K562 (cell line): ENCODE measurements at regions not wholly inside any gene's neighbourhood (a gene's known extent, or its start where the extent isn't known, plus 50 kb on each side); places are given as distances from the start of the nearest gene placed in this dataset.

Experiments
- ATF7 ChIP-seq: fragments of 450-650 bp; IDR thresholded peaks from 2 replicates; pipeline ENCODE4 v1.7.1; 2014; ENCODE audit warnings: mild to moderate bottlenecking, moderate library complexity
- BRD4 ChIP-seq: fragments of 200-600 bp; sonication (generic); IDR thresholded peaks from 2 replicates; pipeline ENCODE4 v1.6.1; 2017; ENCODE audit warnings: inconsistent platforms
- BRF1 ChIP-seq: IDR thresholded peaks from 3 replicates; pipeline ENCODE4 v1.6.1; 2011; ENCODE audit warnings: borderline replicate concordance, mild to moderate bottlenecking; ENCODE audit not compliant: insufficient read length; ENCODE audit errors: extremely low read depth
- HCFC1 ChIP-seq: IDR thresholded peaks from 2 replicates; pipeline ENCODE4 v1.6.1; 2012; ENCODE audit warnings: low read depth, low read length, improper control_type of control experiment
- HDAC8 ChIP-seq: fragments of 450-650 bp; IDR thresholded peaks from 2 replicates; pipeline ENCODE4 v1.6.1; 2016; ENCODE audit warnings: mild to moderate bottlenecking, missing genetic modification characterization, moderate library complexity, missing compliant biosample characterization
- HMGN3 ChIP-seq: IDR thresholded peaks from 2 replicates; pipeline ENCODE4 v1.6.1; 2011; ENCODE audit warnings: borderline replicate concordance, low read depth, mild to moderate bottlenecking, mixed read lengths, low read length; ENCODE audit not compliant: insufficient read length; ENCODE audit errors: extremely low read depth
- IFI16 ChIP-seq: fragments of 250-450 bp; sonication (Bioruptor Pico); IDR thresholded peaks from 2 replicates; pipeline ENCODE4 v2.1.2; 2022; ENCODE audit warnings: mild to moderate bottlenecking, inconsistent platforms
- MEIS2 ChIP-seq: fragments of 450-650 bp; IDR thresholded peaks from 2 replicates; pipeline ENCODE4 v1.6.1; 2014; ENCODE audit warnings: mild to moderate bottlenecking; ENCODE audit not compliant: partially characterized antibody
- NBN ChIP-seq: fragments of 450-650 bp; IDR thresholded peaks from 2 replicates; pipeline ENCODE4 v1.6.1; 2016; ENCODE audit warnings: low read depth, mild to moderate bottlenecking
- NCOA2 ChIP-seq, 2 experiments: fragments of 450-650 bp; IDR thresholded peaks; 2 replicates each; pipeline ENCODE4 v1.6.1; 2018; ENCODE audit warnings: mild to moderate bottlenecking in 2 of 2, moderate library complexity in 1 of 2; ENCODE audit not compliant: partially characterized antibody in 2 of 2
- NR2F6 ChIP-seq: fragments of 450-650 bp; formaldehyde crosslinking; IDR thresholded peaks from 2 replicates; pipeline ENCODE4 v1.4.0; 2020; ENCODE audit warnings: mild to moderate bottlenecking
- POLR2H ChIP-seq: IDR thresholded peaks from 2 replicates; pipeline ENCODE4 v1.6.1; 2016; ENCODE audit warnings: missing genetic modification characterization, low read depth, mild to moderate bottlenecking, control low read depth, missing compliant biosample characterization, moderate library complexity
- POU5F1 ChIP-seq: fragments of 150-350 bp; IDR thresholded peaks from 2 replicates; pipeline ENCODE4 v1.6.1; 2014; ENCODE audit warnings: borderline replicate concordance, low read length, low read depth, mild to moderate bottlenecking; ENCODE audit not compliant: partially characterized antibody
- RFX1 ChIP-seq: fragments of 450-650 bp; IDR thresholded peaks from 2 replicates; pipeline ENCODE4 v1.6.1; 2016; ENCODE audit warnings: mild to moderate bottlenecking, moderate library complexity
- ZNF707 ChIP-seq: fragments of 250-450 bp; sonication (Bioruptor Pico); conservative IDR thresholded peaks from 2 replicates; pipeline ENCODE4 v1.8.0; 2022; ENCODE audit warnings: inconsistent platforms, mild to moderate bottlenecking, moderate library complexity
- TF ChIP-seq, protein P1 (sequence below): fragments of 450-650 bp; formaldehyde crosslinking; IDR thresholded peaks from 2 replicates; pipeline ENCODE4 v1.4.0; 2020; ENCODE audit warnings: mild to moderate bottlenecking, moderate library complexity
- TF ChIP-seq, protein P2 (sequence below): fragments of 200-800 bp; sonication (Bioruptor generic); IDR thresholded peaks from 2 replicates; pipeline ENCODE4 v1.6.1; 2016; ENCODE audit warnings: missing genetic modification characterization, missing compliant biosample characterization
- TF ChIP-seq, protein P3 (sequence below): sonication (generic); formaldehyde crosslinking; IDR thresholded peaks from 2 replicates; pipeline ENCODE4 v1.8.0; 2022; ENCODE audit warnings: missing genetic modification reagents, mild to moderate bottlenecking, moderate library complexity, borderline replicate concordance
- TF ChIP-seq, protein P4 (sequence below): fragments of 250-450 bp; sonication (Bioruptor Pico); IDR thresholded peaks from 2 replicates; pipeline ENCODE4 v1.8.0; 2021; ENCODE audit warnings: borderline replicate concordance, mild to moderate bottlenecking, moderate library complexity; ENCODE audit not compliant: poor library complexity, severe bottlenecking

DNA sequence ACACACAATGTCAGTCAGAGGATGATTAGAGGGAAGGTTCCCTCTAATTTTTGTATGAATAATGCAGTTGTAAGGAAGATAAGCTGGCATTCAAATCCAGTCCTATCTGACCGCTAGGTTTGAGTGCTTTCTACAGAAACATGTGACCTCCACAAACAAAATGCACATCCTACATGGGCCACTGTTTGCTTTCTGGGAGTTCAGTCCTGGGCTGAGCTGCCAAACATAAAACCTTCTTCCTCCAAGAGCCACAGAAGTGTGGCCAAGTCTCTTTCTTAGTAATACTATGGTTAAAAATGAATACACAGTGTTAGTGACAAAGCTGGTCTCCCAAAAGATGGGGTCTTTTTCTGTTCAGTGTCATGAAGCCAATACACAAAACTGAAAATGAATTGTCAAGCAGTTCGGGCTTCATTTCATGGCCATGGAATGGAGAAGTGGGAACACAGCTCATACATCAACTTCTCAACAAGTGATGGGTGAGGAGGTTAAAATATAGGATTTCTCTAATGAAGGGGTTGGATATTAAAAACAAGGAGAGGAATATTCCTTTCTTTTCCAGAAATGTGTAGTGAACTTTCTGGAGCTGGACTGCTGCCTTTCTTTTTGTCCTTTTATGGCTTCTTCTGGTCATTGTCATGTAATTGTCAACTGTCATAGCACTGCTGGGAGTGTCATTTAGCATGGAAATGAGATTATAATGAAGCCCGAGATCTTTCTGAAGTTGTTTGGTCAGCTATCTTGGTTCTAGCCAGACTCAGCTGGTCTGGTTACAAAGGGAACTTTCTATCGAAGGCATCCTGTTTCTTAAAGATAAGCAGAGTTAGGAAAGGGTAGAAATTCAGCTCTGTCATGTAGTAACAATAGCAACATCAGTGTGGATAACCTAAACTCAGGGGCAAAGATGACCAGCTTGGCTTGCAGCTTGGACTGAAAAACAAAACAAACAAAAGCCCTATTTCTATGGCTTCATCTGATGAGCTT lies 135.1 kb downstream of the CHD1L start (continued):
- TF ChIP-seq, protein P1, sequence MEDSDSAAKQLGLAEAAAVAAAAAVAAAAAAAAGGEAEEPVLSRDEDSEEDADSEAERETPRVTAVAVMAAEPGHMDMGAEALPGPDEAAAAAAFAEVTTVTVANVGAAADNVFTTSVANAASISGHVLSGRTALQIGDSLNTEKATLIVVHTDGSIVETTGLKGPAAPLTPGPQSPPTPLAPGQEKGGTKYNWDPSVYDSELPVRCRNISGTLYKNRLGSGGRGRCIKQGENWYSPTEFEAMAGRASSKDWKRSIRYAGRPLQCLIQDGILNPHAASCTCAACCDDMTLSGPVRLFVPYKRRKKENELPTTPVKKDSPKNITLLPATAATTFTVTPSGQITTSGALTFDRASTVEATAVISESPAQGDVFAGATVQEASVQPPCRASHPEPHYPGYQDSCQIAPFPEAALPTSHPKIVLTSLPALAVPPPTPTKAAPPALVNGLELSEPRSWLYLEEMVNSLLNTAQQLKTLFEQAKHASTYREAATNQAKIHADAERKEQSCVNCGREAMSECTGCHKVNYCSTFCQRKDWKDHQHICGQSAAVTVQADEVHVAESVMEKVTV: no peak
- TF ChIP-seq, protein P2, sequence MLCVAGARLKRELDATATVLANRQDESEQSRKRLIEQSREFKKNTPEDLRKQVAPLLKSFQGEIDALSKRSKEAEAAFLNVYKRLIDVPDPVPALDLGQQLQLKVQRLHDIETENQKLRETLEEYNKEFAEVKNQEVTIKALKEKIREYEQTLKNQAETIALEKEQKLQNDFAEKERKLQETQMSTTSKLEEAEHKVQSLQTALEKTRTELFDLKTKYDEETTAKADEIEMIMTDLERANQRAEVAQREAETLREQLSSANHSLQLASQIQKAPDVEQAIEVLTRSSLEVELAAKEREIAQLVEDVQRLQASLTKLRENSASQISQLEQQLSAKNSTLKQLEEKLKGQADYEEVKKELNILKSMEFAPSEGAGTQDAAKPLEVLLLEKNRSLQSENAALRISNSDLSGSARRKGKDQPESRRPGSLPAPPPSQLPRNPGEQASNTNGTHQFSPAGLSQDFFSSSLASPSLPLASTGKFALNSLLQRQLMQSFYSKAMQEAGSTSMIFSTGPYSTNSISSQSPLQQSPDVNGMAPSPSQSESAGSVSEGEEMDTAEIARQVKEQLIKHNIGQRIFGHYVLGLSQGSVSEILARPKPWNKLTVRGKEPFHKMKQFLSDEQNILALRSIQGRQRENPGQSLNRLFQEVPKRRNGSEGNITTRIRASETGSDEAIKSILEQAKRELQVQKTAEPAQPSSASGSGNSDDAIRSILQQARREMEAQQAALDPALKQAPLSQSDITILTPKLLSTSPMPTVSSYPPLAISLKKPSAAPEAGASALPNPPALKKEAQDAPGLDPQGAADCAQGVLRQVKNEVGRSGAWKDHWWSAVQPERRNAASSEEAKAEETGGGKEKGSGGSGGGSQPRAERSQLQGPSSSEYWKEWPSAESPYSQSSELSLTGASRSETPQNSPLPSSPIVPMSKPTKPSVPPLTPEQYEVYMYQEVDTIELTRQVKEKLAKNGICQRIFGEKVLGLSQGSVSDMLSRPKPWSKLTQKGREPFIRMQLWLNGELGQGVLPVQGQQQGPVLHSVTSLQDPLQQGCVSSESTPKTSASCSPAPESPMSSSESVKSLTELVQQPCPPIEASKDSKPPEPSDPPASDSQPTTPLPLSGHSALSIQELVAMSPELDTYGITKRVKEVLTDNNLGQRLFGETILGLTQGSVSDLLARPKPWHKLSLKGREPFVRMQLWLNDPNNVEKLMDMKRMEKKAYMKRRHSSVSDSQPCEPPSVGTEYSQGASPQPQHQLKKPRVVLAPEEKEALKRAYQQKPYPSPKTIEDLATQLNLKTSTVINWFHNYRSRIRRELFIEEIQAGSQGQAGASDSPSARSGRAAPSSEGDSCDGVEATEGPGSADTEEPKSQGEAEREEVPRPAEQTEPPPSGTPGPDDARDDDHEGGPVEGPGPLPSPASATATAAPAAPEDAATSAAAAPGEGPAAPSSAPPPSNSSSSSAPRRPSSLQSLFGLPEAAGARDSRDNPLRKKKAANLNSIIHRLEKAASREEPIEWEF: peak; percentile 74; the same call in 1 of the 2 replicates
- TF ChIP-seq ATF7 (peak; percentile 73; the same call in 1 of the 2 replicates), RFX1 (peak; percentile 79), HDAC8 (no peak), NCOA2 (IDR thresholded peaks at IDR 0.05; ENCODE audit: partially characterized antibody in 2 of 2) (no peak), POLR2H (tag) (peak; percentile 55; the same call in 1 of the 2 replicates), BRF1 (no peak), IFI16 (CRISPR knock-in tag) (no peak), BRD4 (no peak), HCFC1 (no peak), NBN (peak; percentile 69), MEIS2 (peak; percentile 82), NR2F6 (no peak), POU5F1 (no peak), ZNF707 (no peak), HMGN3 (no peak)
- TF ChIP-seq, protein P3, sequence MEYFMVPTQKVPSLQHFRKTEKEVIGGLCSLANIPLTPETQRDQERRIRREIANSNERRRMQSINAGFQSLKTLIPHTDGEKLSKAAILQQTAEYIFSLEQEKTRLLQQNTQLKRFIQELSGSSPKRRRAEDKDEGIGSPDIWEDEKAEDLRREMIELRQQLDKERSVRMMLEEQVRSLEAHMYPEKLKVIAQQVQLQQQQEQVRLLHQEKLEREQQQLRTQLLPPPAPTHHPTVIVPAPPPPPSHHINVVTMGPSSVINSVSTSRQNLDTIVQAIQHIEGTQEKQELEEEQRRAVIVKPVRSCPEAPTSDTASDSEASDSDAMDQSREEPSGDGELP (CRISPR knock-in tag): peak; percentile 72; the same call in 1 of the 2 replicates
- TF ChIP-seq, protein P4, sequence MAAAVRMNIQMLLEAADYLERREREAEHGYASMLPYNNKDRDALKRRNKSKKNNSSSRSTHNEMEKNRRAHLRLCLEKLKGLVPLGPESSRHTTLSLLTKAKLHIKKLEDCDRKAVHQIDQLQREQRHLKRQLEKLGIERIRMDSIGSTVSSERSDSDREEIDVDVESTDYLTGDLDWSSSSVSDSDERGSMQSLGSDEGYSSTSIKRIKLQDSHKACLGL (CRISPR knock-in tag): no peak
